ENCODE measurements at regions not wholly inside any gene's neighbourhood (a gene's known extent, or its start where the extent isn't known, plus 50 kb on each side); places are given as distances from the start of the nearest gene placed in this dataset.

DNA sequence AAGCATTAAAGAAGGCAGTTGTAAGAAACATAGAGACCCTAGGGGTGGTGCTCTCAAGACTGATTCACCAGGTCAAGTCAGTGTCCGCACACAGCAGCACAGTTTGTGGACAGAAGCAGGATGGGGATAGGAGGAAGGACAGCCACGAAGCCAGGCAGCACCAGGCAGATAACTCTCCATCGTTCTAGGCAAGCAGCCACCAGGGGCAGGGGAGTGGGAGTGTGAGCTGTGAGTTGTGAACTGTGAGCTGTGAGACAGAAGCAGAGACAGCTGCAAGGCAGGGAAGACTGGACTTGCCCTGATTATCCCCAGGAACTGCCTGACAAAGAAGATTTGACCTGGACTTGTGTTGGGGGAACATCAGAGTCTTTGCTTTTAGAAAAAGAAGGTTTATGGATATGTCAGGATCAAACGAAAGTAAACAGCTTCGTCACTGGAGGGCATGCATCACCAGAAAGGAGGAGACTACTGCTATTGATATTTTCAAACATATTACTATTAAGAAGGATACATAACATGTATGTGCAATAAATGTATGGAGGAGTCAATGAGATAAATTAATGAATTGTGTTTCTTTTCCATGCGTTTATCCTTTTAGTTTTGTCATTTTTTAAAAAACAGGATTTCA lies 286.1 kb downstream of the IRS2 start:
- DNase-seq, result no peak

DNA sequence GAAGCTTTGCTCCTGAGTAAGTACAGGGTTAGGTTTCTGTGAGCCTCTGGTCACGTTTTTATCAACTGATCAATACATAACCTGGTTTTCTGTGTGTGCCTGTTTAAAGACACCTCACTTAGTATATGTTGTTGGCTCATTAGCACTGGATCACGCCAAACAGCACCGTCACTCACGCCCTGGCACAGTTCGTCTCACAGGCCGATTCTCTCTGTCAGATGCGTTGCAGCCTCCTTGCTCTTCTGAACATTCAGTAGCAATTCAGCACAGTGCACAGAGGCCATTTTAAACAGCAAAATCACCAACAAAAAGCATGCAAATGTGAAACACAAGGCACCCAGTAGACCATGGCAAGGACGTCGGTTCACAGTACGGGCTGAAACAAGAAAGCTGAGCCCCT lies 288.5 kb downstream of the IRS2 start:
- no peak for DNase-seq

DNA sequence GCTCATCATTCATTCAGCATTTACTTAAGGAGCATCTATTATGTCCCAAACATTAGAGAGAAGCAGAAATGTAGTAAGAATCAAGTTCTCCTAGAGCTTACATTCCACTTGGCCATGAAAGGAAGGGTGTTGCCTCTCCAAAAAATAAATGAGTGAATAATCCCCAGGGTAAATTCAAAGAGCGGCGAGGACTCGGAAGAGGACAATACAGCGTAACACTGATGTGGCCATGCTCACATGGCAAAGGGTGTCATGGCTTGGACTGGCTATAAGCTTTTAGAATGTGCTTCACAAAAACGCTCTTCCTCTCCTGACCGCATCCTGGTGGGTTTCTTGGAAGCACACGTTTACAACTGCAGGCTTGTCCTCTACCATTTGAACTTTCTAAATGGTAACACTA lies 290.2 kb downstream of the IRS2 start:
- no peak for DNase-seq

DNA sequence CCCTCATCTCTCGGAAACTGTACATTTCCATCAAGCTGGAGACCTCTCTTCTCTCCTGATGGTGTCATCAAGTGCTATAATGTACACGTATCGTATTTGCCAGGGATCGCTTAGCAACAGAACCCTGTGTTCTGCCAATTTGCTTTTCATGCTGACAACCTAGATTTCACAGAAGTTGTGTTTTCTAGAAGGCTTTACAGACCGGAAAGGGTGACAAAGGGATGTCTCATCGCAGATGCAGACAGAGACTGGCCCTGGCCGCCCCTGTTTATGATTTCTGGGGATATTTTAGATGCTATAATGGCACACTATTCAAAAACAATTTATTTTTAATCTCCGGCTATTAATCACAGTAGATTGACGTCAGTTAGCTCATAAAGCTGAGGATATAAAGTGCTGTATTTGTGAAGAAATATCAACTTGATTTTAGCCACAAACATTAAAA lies 291.4 kb downstream of the IRS2 start:
- DNase-seq, result no peak

DNA sequence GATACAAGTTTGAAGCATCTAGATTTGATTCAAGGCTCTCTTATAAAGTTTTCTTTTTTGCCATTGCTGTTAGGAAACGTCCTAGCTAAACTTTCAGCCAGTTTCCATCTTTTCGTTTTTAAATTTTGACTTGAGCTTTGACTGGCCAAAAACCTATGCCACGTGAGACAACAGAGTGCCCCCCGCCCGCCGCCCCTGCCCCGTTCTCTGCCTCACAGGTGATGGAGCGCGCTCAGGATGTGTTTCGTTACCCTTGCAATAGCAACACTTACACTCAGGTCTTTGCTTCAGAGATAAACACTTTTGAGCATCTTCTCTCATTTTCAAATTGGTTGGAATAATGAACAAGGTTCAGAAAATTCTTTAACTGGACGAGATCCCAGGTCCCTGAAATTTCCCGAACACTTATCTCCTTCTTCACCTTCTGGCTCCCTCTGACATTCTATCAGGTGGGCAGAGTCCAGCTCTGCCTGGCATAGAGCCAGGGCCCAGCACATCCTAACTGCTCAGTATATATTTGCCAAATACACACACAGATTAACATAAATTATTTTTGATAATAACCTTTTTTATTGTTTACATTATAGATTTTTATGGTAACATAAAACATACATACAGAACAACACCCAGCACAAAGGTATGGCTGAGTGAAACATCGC lies 301.1 kb downstream of the IRS2 start:
- no peak for DNase-seq

DNA sequence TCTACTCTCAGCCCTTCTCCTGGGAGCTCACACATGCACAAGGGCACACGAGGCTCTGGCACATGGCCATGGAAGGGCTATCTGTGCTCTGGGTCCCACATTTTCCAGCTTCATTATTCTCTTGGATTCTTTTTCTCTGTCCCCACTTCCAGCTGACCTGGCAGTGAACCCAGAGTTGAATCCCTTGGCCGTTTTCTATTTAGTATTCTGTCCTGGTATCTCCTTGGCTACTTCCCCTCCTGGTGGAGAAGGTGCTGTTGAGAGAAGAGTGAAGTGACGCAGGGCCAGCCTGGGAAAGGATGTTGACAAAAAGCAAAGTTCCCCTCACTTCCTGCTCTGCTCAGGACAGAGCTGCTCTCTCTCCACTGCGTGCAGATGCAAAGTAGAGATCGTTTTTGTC lies 303.1 kb downstream of the IRS2 start:
- no peak for DNase-seq

DNA sequence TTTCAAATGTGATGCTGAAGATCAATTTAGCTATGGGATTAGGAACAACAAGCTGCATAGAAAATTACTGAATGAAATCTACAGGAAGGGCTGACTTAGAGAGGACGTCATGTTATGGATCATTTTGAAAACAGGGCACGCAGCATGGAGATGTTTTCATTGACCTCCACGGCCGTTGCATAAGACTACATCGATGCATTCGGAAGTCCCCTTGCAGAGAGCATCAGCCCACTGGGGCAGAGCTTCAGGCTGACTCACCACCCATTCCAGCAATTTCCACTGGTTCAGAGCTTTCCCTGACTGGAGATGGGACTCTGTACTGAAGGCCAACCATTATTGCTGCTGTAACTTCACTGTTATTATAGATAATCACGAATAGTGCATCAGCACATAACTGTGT lies 305.3 kb downstream of the IRS2 start:
- no peak for DNase-seq

DNA sequence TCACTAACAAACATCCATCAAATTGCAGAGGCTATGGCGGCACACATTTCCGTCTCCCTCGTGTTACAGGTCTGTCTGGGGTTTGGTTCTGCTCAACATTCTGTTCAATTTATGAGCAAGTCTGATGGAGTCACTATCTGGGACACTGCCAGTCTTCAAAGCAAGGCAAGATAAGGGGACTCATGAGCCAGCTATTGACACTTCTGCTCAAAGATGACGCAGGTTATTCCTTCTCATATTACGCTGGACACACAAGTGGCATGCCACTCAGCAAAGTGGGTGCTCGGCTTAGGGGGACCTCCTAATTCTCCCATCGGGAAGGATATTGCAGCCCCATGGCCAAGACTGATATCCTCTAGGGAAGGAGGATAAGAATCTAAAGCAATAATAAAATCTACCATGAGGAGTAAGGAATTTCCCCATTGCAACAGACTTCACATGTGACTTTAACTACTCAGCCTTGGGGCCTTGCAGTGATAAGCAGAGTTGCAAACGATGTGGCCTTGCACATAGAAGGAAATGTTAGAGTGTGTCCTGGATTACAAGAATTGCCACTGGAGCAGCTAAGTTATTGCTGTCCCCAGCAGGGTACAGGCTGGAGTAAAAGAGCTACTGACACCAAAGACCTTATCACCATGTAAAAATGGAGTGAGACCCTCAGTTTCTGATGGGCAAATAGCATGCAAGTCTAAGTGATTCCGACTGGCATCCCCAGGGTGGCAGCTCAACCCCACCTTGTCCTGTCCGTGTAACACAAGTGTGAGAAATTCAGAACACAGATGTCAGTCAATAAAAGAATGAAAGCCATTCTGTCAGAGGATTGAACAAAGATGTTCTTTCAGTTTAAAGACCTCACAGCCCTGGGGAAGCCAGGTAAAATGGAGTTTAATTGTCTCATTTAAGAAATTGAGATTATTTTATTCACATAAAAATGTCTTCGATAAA lies 306.1 kb downstream of the IRS2 start:
- no peak for DNase-seq

DNA sequence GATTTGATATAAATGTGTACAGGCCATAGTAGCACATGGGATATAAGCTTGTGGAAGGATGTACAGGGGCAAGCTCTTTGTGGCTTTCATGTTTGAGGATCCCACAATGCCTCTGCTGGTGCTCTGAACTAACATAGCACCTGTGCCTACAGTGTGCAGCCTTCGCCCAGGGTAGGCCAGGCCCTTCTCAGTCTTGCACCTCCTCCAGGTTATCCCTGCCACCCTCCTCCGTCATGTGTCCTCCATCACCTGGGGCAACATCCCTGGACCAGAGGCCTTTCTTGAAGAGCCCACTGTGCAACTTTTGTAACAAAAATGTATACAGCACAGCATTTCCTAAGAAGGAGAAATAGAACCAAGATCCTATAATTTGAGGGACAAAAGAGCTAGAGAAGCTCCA lies 306.8 kb downstream of the IRS2 start:
- DNase-seq, result no peak

DNA sequence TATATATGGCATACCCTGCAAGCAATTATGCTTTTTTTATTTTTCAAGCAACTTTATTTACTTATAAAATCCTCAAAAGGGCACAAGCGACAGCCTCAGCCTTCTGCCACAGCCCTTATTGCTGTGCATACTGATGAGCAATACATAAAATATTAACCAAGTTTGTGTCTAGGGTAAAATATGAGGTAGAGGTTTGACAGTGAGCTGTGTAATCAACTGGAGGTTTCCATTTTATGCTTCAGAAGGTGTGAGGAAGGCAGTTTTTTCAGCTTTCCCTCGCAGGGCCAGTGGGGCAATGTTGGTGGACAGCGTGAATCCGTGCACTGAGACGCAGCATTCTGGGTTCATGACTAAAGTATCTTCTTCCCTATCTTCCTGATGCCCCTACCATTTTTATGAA lies 310.4 kb downstream of the IRS2 start:
- no peak for DNase-seq

DNA sequence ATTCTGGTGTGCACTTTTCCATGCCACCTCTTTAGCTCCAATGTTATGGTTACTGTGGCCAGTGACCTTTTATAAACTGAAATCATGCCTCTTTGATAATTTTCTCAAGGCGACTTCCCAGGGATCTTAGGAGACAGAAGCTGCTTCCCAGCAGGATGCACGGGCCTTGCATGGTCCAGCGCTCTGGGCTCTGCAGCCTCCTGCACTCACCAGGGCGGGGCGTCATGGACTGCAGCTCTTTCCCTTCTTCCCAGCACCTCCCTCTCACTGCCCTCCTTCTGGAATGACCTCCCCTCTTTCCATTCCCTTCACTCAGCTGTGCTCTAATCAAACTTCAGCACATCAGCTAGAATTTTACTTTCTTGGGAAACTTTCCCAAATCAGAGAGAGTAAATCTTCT lies 318.3 kb downstream of the IRS2 start:
- DNase-seq, result no peak

DNA sequence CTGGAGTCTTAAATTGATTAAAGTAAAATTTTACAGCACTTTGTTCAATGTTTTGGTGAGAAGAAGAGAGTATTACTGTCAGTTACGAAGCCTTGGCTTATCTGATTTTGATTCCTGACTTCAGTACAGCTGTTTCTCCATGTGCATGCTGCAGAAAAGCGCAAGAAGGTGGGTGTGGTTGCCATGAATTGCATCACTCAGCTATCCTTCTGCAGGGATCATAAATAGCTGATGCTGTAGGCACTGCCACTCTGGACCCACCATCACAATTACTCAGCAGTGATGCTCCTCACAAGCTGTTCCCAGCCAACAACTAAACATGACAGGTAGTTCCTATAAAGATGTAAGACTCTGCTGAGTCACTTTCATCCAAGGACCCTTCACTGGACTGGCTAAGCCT lies 321.2 kb downstream of the IRS2 start:
- no peak for DNase-seq

DNA sequence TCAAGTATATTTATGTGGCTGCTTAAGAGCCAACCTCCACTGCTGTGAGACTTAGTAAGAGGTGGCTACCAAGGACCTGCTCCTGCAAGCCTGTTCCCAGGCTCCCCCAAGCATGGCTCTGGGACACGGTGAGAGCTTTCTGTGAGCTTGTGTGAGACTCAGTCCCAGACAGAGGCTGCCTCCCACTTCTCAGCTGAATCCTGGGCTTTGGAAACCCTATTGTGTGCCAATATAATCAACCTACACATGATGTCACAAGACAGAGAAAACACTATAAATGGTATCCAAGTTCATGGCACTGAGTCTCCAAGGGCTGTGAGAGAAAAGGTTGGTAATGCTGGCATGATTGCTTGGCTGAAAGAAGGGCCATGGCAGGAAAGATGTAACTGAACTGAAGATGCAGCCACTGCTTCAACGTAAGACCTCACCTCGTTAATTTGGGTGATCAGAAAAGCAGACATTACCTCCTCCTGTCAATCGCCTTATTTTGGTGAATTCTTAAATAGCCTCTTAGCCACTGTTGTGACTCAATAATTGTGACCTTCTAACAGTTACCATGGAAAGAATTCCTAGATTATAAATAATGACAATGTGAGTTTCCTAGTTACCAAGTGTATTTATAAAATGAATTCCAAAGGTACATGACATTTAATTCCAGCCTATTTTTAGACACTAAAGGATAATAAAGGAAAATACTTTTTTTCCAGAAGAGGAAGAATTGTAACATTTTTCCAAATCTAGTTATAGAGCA lies 332.0 kb downstream of the IRS2 start:
- DNase-seq, result no peak

DNA sequence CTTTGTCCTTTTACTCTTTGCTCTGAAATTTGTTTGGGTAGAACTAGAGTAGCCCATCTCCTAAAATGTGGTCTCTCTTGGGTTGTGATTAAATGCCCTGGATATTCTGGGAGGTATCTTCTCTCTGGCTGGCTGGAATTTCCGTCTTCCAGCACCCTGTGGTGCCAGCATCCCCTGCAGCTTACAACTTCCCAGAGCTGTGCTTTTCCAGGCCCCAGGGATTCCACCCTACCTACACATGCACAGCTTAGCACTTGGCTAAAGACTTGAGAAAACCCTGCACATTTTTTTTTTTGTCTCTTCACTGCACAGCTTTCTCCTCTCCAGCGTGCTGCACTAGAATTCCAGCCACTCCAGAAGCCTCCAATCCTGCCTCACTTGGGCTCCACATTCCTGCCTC lies 334.7 kb downstream of the IRS2 start:
- no peak for DNase-seq

DNA sequence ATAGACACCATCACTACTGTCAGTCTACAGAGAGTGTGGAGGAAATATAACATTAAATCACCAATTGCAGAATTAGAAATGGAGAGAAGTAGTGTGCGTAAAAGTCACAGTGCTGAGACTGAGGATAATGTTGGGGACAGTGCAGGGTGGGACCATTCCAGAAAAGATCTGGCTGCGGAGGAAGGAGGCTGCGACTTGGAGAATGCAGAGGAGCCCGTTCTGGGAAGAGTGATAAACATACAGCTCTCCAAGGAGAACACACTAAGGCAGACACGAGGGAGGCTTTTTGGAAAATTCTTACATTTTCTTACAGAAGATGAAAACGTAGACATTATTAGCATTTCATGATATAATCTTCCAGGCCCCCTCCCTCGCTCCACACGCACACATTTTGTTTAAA lies 337.8 kb downstream of the IRS2 start:
- DNase-seq, result no peak

DNA sequence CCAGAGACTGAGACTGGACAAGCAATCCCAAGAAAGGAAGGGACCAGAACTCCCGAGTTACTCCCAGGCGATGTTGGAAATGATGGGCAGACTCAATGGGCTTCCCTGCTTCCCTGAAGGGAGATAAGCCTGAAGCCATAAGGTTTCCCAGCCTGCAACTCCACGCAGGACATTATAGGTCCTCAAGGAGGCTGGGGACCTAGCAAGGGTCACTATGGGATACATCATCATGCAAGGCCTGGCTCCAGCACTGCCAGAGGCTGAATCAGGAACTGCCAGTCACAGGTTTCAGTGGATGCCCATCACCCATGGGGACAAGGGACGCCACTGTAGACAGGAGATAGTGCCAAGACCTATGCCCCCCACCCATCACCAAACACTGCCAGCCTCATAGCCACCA lies 338.7 kb downstream of the IRS2 start:
- DNase-seq, result no peak

DNA sequence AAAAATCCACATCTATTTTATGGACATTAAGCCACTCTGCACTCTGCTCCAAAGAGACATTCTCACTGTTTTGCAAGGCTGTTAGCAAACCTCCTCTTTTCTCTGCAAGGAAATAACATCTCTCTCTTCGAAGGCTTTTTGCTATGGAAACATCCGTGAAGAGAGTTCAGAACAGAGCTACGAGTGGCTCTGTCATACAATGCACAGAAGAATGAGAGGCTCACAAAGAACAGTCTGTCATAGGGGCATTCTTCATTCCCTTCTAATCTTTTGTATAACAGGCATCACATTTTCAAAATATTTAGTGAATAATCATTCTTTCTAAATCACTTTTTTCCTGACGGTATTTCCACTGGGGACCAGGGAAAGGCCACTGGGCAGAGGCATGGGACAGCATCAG lies 346.1 kb downstream of the IRS2 start:
- DNase-seq, result no peak

DNA sequence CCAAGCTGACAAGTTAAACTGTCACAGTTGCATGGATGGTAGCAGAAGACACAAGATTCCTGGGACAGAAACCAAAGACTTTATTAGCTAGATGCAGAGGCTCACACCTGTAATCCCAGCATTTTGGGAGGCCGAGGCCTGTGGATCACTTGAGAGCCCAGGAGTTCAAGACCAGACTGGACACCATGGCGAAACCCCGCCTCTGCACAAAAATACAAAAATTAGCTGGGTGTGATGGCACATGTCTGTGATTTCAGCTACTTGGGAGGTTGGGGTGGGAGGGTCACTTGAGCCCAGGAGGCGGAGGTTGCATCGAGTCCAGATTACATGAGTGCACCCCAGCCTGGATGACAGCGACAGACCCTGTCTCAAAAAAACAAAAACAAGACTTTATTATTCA lies 346.6 kb downstream of the IRS2 start:
- no peak for DNase-seq

DNA sequence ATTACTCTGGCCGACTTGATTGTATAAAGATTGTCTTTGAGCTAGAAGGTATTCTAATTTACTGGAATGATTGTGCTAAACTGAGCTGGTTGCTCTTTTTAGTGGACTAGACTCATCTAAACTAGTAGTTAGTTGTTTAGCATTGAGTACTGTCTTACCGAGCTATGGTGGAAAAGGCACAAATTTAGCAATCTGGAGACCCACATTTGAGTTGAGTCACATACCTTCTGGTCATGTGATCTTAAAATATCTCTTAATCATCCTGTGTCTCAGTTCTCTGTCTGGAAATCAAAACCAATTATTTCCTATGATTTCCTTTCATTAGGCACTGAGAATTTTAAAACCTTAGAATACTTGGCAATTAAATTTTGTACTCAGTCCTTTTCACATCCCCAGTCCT lies 349.5 kb downstream of the IRS2 start:
- DNase-seq, result no peak

DNA sequence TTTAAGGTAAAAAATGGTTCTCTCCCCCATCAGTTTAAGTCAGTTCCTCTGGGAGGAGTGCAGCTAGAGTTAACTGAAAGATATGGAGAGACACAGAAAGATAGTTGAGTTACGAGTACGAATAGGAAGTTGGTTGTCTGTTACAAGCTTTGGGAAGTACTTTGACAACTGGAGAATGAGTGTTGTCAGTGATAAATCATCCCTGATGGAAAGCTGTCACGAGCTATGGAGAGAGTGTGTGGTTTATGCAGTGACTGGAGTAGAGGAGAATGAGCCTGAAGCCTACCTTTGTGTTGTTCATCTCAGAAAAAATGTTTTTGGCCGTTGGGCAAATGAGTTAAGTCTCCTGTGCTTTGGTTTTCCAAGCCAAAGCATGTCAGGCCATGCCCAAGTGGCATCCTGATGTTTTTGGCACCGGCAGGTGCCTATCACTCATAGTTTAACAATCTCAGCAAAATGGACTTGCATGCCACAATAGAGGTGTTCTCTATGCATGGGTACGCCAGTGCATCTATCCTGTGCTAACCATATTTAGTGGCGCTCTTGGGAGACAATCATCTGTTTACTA lies 350.2 kb downstream of the IRS2 start:
- no peak for DNase-seq

DNA sequence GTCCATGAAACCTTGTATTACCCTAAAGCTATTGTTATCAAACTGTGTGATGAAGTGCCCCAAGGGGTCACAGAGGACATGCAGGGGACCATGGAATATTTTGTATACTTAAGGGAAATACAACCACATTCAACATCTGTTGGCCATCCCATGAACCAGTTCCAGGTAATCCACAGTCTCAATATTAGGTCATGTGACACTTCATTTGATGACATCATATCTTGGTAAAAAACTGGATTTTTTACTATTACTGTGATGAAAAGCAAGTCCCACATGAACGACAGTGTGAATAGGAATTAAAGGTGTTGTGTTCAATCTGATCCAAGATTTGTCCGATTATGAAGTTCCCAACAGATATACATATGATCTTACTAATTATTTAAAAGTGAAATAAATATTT lies 355.2 kb downstream of the IRS2 start:
- DNase-seq, result no peak

DNA sequence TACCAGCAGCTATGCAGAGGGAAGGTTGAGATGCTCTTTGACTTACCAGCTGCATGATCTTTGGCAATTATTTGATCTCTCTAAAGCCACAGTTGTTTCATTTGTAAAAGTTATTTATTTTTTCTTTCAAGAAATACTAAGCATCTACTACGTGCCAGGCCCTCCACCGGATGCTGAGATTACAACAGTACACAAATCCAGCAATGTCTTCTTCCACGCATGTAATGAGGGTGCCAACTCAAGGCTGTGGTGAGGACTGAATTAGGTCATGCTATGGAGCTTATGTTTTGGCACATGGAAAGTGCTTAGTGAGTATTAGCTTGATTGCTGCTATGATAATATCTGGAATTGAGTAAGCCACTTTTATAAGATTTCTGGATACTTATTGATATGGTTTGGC lies 358.2 kb downstream of the IRS2 start:
- no peak for DNase-seq

DNA sequence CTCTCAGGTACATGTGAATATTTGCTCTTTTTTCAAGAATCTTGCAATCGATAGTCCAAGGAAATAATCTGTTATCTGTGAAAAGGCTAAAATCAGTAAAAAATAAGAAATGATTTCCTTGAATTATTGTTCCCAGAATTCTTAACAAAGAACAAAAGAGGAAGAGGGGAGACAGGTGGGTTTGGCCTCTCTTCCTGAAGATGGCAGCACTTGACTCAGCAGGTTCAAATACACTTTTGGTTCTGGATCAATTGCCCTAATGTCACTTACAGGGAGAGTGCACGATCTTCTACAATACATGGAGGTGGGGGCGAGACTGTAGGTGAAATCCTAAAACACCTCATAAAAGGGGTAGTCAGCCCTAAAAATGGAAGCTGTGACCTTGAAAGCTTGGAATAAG lies 358.7 kb downstream of the IRS2 start:
- DNase-seq, result no peak

Measured in SIG-M5 (cell line).